ENCODE measurements at regions not wholly inside any gene's neighbourhood (a gene's known extent, or its start where the extent isn't known, plus 50 kb on each side); places are given as distances from the start of the nearest gene placed in this dataset.

DNA sequence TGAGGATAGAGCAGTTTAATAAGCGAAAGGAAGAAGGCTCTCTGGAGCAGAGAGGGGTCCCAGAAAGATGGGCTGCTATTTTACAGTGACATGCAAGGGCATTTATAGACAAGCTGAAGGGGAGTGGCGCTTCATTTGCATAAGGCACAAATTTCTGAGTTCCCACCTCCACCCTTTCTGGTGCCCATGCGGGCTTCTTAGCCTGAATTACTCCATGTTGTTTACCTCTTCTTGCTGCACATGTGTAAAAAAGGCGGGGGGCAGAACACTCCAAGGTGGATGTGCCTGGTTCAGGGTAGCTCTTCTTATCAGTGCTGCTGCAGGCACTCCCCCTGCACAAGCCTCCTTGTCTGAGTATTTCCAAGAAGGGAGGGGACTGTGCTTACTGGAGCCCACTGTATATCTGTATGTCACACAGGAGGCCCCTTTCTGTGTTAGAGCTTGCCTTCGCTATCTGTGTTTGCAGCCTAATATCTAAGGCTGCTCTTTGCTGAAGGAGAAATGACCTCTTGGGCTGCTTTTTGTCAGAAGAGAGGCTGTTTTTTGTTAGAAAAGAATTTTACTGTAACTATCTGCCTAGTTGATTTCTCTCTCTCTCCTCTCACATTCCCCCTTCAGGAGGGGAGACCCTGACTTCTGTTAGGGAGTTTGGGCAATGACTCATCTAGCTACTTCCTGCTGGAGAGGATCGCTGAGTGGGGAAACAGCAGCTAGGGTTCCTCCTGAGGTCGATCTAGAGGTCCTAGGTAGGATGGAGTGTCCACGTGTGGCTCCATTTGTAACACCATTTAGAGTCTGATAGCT is 1057.0 kb upstream of the CNTN5 start:
- Histone ChIP-seq H3K36me3 (no peaks in the 10 kb centered on the region), H3K4me1 (no peaks in the 10 kb centered on the region), H3K27ac (no peak overlapping the region), H3K4me3 (no peak overlapping the region), H3K9me3 (no peaks in the 10 kb centered on the region), H3K27me3 (ENCODE audit: low read depth) (no peaks in the 10 kb centered on the region)
- intact Hi-C loops (cut with DNase I): no loop called here
- DNase-seq: no peak
- TF ChIP-seq, protein P1, sequence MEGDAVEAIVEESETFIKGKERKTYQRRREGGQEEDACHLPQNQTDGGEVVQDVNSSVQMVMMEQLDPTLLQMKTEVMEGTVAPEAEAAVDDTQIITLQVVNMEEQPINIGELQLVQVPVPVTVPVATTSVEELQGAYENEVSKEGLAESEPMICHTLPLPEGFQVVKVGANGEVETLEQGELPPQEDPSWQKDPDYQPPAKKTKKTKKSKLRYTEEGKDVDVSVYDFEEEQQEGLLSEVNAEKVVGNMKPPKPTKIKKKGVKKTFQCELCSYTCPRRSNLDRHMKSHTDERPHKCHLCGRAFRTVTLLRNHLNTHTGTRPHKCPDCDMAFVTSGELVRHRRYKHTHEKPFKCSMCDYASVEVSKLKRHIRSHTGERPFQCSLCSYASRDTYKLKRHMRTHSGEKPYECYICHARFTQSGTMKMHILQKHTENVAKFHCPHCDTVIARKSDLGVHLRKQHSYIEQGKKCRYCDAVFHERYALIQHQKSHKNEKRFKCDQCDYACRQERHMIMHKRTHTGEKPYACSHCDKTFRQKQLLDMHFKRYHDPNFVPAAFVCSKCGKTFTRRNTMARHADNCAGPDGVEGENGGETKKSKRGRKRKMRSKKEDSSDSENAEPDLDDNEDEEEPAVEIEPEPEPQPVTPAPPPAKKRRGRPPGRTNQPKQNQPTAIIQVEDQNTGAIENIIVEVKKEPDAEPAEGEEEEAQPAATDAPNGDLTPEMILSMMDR (IDR thresholded peaks at IDR 0.05): no peak
- ATAC-seq: no peak

DNA sequence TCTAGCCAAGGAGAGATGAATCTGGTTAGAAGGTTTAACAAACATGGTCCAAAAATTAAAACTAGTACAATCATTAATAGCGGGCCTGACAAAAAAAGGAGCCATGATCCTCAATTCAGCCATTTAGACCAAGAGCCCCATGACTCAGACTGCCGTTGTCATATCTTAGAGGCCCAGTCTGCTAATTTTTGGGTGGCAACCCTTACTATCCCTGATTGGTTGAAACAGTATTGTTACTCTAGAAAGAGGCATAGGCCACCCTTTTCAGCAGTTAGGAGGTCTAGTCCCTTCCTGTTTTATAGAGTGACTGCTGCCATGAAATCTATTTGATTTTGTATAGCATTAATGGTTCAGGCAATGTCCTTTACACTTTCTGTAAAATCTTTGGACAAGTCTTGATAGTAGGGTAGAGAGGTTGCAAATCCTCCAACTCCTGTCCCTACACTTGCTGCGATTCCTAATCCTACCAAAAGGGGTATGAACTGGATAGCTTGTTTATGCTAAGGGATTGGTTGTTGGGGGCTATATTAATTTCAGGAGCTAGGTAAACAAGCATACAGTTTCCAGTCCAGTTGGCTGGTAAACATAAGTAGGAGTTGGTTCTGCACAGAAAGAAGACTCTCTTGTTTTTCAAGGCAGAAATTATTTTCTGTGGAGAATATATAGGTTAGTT is 1056.3 kb upstream of the CNTN5 start:
- intact Hi-C loops (cut with DNase I): no loop called here
- Histone ChIP-seq H3K4me3 (no peak overlapping the region), H3K27me3 (ENCODE audit: low read depth) (no peaks in the 10 kb centered on the region), H3K4me1 (no peaks in the 10 kb centered on the region), H3K36me3 (no peaks in the 10 kb centered on the region), H3K27ac (no peak overlapping the region), H3K9me3 (no peaks in the 10 kb centered on the region)
- DNase-seq (no peak), ATAC-seq (no peak)
- TF ChIP-seq, protein P1 (IDR thresholded peaks at IDR 0.05): no peak

DNA sequence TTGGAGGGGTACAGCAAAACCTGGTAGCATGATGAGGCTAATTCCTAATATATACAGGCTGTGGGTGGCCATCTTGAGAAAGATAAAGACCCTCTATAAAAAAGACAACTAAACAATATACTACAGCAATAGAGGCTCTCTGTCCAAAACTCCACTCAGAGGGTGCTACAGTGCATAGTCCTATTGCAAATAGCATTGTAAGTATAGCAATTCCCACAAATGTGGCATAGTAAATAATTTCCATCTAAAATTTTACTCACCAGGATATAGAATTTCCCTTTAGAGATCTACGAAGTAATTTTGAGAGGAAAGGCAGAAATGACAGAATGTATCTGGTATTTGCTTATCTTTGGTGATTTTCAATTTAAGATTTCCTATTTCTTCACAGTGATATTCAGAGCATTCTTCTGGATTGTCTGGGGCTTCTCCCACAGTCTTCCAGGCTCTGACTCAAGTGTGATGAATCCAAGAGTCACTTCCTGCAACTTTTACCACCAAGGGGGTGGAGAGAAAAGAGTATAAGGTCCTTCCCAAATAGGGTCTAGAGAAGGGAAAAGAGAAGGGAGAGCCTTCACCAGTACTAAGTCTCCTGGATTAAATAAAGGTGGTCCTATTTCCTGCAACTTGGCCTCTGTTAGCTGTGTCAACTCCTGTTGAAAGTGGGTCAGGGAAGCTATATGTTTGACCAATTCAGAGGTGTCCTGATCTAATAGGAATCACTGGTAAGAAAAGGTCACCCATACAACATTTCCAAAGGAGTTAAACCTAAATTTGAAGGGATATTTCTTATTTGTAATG is 1054.7 kb upstream of the CNTN5 start:
- Histone ChIP-seq H3K4me1 (no peaks in the 10 kb centered on the region), H3K27ac (no peak overlapping the region), H3K27me3 (ENCODE audit: low read depth) (no peaks in the 10 kb centered on the region), H3K4me3 (no peak overlapping the region), H3K36me3 (no peaks in the 10 kb centered on the region), H3K9me3 (no peaks in the 10 kb centered on the region)
- TF ChIP-seq, protein P1 (IDR thresholded peaks at IDR 0.05): no peak
- intact Hi-C loops (cut with DNase I): no loop called here
- no peak for DNase-seq
- ATAC-seq: no peak

DNA sequence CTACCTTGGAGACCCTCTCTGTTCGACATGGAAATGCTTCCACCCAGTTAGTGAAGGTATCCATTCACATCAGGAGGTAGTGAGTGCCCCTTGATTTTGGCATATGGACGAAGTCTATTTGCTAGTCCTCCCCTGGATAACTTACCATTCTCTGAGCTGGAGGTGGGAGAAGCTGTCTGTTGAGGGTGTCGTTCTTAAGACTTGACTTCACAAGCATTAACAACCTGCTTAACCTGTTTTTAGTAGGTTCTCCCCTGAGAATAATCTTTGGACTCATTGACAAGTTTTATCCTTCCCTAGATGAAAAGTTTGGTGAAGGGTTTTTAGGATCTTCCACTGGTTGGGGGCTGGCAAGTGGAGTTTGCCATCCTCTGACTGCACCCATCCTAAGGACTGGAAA is 1053.8 kb upstream of the CNTN5 start:
- ATAC-seq: no peak
- no peaks in the 10 kb centered on the region for H3K27me3 ChIP-seq (ENCODE audit: low read depth)
- H3K4me3 ChIP-seq: no peak overlapping the region
- no peaks in the 10 kb centered on the region for H3K4me1 ChIP-seq
- no peak overlapping the region for H3K27ac ChIP-seq
- no peaks in the 10 kb centered on the region for H3K9me3 ChIP-seq
- intact Hi-C loops (cut with DNase I): no loop called here
- no peaks in the 10 kb centered on the region for H3K36me3 ChIP-seq
- DNase-seq: no peak
- TF ChIP-seq, protein P1 (IDR thresholded peaks at IDR 0.05): no peak

DNA sequence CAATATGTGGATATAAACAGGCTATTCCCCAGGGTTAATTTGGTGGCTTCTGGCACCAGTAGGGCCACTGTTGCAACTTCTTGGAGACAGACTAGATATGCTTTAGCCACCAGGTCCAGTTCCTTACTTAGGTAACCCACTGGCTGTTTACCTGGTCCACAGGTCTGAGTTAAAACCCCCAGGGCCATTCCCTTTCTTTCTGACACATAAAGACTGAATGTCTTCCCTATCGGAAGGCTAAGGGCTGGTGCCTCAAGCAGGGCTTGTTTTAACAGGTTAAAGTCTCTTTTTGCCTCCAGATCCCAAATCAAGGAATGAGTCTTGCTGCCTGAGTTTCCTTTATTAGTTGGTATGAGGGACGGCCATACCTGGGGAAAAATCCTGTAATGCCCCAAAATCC is 1052.7 kb upstream of the CNTN5 start:
- DNase-seq: no peak
- H3K27ac ChIP-seq: no peak overlapping the region
- H3K4me3 ChIP-seq: no peak overlapping the region
- intact Hi-C loops (cut with DNase I): no loop called here
- H3K27me3 ChIP-seq (ENCODE audit: low read depth): no peaks in the 10 kb centered on the region
- TF ChIP-seq, protein P1 (IDR thresholded peaks at IDR 0.05): no peak
- H3K36me3 ChIP-seq: no peaks in the 10 kb centered on the region
- H3K9me3 ChIP-seq: no peaks in the 10 kb centered on the region
- H3K4me1 ChIP-seq: no peaks in the 10 kb centered on the region
- ATAC-seq: no peak
